ENCODE measurements at regions not wholly inside any gene's neighbourhood (a gene's known extent, or its start where the extent isn't known, plus 50 kb on each side); places are given as distances from the start of the nearest gene placed in this dataset.

GRCh38 chr6:6518631-6519427 is 69.7 kb upstream of the LY86 start:
- peaks cover 0 to 32% (median 0%) of the 10 kb centered on the region in 7 donors for H3K27me3 ChIP-seq (replicated peaks in 1 of 7)
- H3K4me1 ChIP-seq: no peaks in the 10 kb centered on the region
- no peaks in the 10 kb centered on the region for H3K36me3 ChIP-seq
- DNase-seq: no peak
- intact Hi-C loops (cut with DNase I; ENCODE audit: low total_unique reads): no loop called here
- H3K4me3 ChIP-seq: no peak overlapping the region
- WGBS, 5 donors: 45 to 75% (median 52%) methylated on average over 6 to 7 of the region's 7 CpGs
- no peaks in the 10 kb centered on the region for H3K9me3 ChIP-seq
- TF ChIP-seq POLR2AphosphoS5 (IDR thresholded peaks at IDR 0.05): no peak
- TF ChIP-seq CTCF (IDR thresholded peaks at IDR 0.05 in 8 of 11, conservative IDR thresholded peaks at IDR 0.05 in 3 of 11): no peak
- TF ChIP-seq POLR2A (IDR thresholded peaks at IDR 0.05): no peak
- no peak overlapping the region for H3K27ac ChIP-seq

GRCh38 chr6:6521961-6522482 is 66.5 kb upstream of the LY86 start:
- peaks cover 0 to 20% (median 0%) of the 10 kb centered on the region in 7 donors for H3K27me3 ChIP-seq (replicated peaks in 1 of 7)
- WGBS, 5 donors: 72 to 77% (median 75%) methylated on average over 8 of the region's 8 CpGs
- H3K27ac ChIP-seq: no peak overlapping the region
- H3K4me3 ChIP-seq: no peak overlapping the region
- TF ChIP-seq POLR2AphosphoS5 (IDR thresholded peaks at IDR 0.05) (no peak), POLR2A (IDR thresholded peaks at IDR 0.05) (no peak), CTCF (IDR thresholded peaks at IDR 0.05 in 8 of 11, conservative IDR thresholded peaks at IDR 0.05 in 3 of 11) (no peak)
- no peaks in the 10 kb centered on the region for H3K4me1 ChIP-seq
- no peaks in the 10 kb centered on the region for H3K36me3 ChIP-seq
- intact Hi-C loops (cut with DNase I; ENCODE audit: low total_unique reads): no loop called here
- no peaks in the 10 kb centered on the region for H3K9me3 ChIP-seq
- no peak for DNase-seq

GRCh38 chr6:6522709-6523108 is 65.8 kb upstream of the LY86 start:
- Histone ChIP-seq H3K27me3 (replicated peaks in 1 of 7) (peaks cover 0 to 13% (median 0%) of the 10 kb centered on the region in 7 donors), H3K4me3 (no peak overlapping the region), H3K4me1 (no peaks in the 10 kb centered on the region), H3K9me3 (no peaks in the 10 kb centered on the region), H3K27ac (no peak overlapping the region), H3K36me3 (no peaks in the 10 kb centered on the region)
- 29 to 52% (median 35%) methylated on average over 5 of the region's 5 CpGs for WGBS, 5 donors
- intact Hi-C loops (cut with DNase I; ENCODE audit: low total_unique reads): no loop called here
- DNase-seq: no peak
- TF ChIP-seq POLR2A (IDR thresholded peaks at IDR 0.05) (peak in 1 of 3 donors; percentile 5), CTCF (IDR thresholded peaks at IDR 0.05 in 8 of 11, conservative IDR thresholded peaks at IDR 0.05 in 3 of 11) (no peak)

GRCh38 chr6:6524951-6525350 is 63.6 kb upstream of the LY86 start:
- Histone ChIP-seq H3K27me3 (replicated peaks in 1 of 7) (peaks cover 0 to 6% (median 0%) of the 10 kb centered on the region in 7 donors), H3K4me3 (no peak overlapping the region), H3K9me3 (peaks cover 0 to 4% (median 0%) of the 10 kb centered on the region in 8 donors), H3K4me1 (no peaks in the 10 kb centered on the region), H3K36me3 (no peaks in the 10 kb centered on the region), H3K27ac (no peak overlapping the region)
- TF ChIP-seq CTCF (IDR thresholded peaks at IDR 0.05 in 8 of 11, conservative IDR thresholded peaks at IDR 0.05 in 3 of 11) (no peak), POLR2AphosphoS5 (IDR thresholded peaks at IDR 0.05) (no peak), POLR2A (IDR thresholded peaks at IDR 0.05) (no peak)
- intact Hi-C loops (cut with DNase I; ENCODE audit: low total_unique reads): no loop called here
- no peak for DNase-seq
- WGBS, 5 donors: 75 to 90% (median 89%) methylated on average over 3 of the region's 3 CpGs
